Adrenal gland (tissue), 9 donors: ENCODE measurements at regions not wholly inside any gene's neighbourhood (a gene's known extent, or its start where the extent isn't known, plus 50 kb on each side); places are given as distances from the start of the nearest gene placed in this dataset.

Source experiments
- DNase-seq, 7 donors: peaks; one replicate each; pipeline ENCODE4 v3.0.0-alpha.2; 2019 to 2020
- H3K27ac ChIP-seq, 5 donors: fragments of 200-600 bp; sonication (generic) in 4 of 5; 1 replicate in 3 of 5; 2 replicates in 2 of 5; pipeline versions ENCODE4 v1.5.1 to v1.8.0; 2016 to 2020; ENCODE audit warnings: mild to moderate bottlenecking in 1 of 5
- H3K27me3 ChIP-seq: fragments of 200-600 bp; 2 replicates; pipeline ENCODE4 v1.8.0; 2021
- H3K36me3 ChIP-seq, 2 donors: fragments of 200-600 bp; replicated peaks in 1 of 2; 1 replicate in 1 of 2; 2 replicates in 1 of 2; pipeline versions ENCODE4 v1.5.1 to v1.8.0; 2018 to 2022
- H3K4me1 ChIP-seq, 2 donors: fragments of 200-600 bp; replicated peaks in 1 of 2; 1 replicate in 1 of 2; 2 replicates in 1 of 2; pipeline versions ENCODE4 v1.5.1 to v1.8.0; 2018 to 2021
- H3K4me3 ChIP-seq, 4 donors: fragments of 200-600 bp; sonication (generic) in 3 of 4; one replicate each; pipeline ENCODE4 v1.5.1; 2016 to 2018
- H3K9me3 ChIP-seq, 3 donors: fragments of 200-600 bp; sonication (generic) in 1 of 3; replicated peaks in 1 of 3; 1 replicate in 2 of 3; 2 replicates in 1 of 3; pipeline versions ENCODE4 v1.5.1 to v1.8.0; 2016 to 2021
- CTCF ChIP-seq, 6 experiments: fragments of 450-650 bp in 4 of 6; fragments of 200-600 bp in 2 of 6; sonication (generic) in 1 of 6; IDR thresholded peaks; 1 replicate in 5 of 6; 2 replicates in 1 of 6; pipeline versions ENCODE4 v1.5.1 to v1.8.0; 2016 to 2021; ENCODE audit warnings: antibody characterized with exemption in 6 of 6, mild to moderate bottlenecking in 2 of 6, moderate library complexity in 1 of 6
- POLR2A ChIP-seq, 2 donors: fragments of 450-650 bp; IDR thresholded peaks; one replicate each; pipeline ENCODE4 v1.6.1; 2017; ENCODE audit warnings: antibody characterized with exemption in 2 of 2, mild to moderate bottlenecking in 2 of 2, moderate library complexity in 1 of 2
- WGBS, 4 donors: extraction: QIAGEN DNeasy Blood & Tissue Kit in 2 of 4; methylation state at CpG; one replicate each; pipeline versions ENCODE4 v1.1.5 to v1.1.7; 2013 to 2017; 5-methylcytosine and 5-hydroxymethylcytosine counted together
- intact Hi-C, 2 donors: fragments of 100-400 bp; cut with DNase I; formaldehyde crosslinking; loops; one replicate each; pipeline versions ENCODE4 v1.14.1 to v1.15.0; 2022 to 2023
- donor health status: healthy with polysubstance abuse.
- donor health status: Bipolar disorder and iron deficiency.
- donor health status: DM: yes; HTN: yes; CAD: no.
- donor health status: DM: no; HTN: no; CAD: no.
- donor health status: DM: no; HTN: no; CAD: no.

GRCh38 chr9:86662890-86663468 is 284.3 kb downstream of the GAS1 start:
- WGBS, 4 donors, result 75 to 79% (median 76%) methylated on average over 2 of the region's 2 CpGs
- Histone ChIP-seq H3K4me1 (no peaks in the 10 kb centered on the region), H3K27ac (no peak overlapping the region), H3K9me3 (no peaks in the 10 kb centered on the region), H3K27me3 (no peaks in the 10 kb centered on the region), H3K4me3 (no peak overlapping the region), H3K36me3 (no peaks in the 10 kb centered on the region)
- TF ChIP-seq POLR2A (IDR thresholded peaks at IDR 0.05) (no peak), CTCF (IDR thresholded peaks at IDR 0.05) (no peak)
- intact Hi-C loops, result no loop called here
- DNase-seq, result no peak

GRCh38 chr9:86660146-86660943 is 287.0 kb downstream of the GAS1 start:
- Histone ChIP-seq H3K4me1 (no peaks in the 10 kb centered on the region), H3K27ac (no peak overlapping the region), H3K9me3 (no peaks in the 10 kb centered on the region), H3K36me3 (no peaks in the 10 kb centered on the region), H3K27me3 (no peaks in the 10 kb centered on the region), H3K4me3 (no peak overlapping the region)
- TF ChIP-seq POLR2A (IDR thresholded peaks at IDR 0.05) (no peak), CTCF (IDR thresholded peaks at IDR 0.05) (no peak)
- 69 to 74% (median 71%) methylated on average over 7 of the region's 7 CpGs for WGBS, 4 donors
- intact Hi-C loops, result no loop called here
- DNase-seq, result no peak

GRCh38 chr9:86659413-86660046 is 287.8 kb downstream of the GAS1 start:
- DNase-seq, result no peak
- intact Hi-C loops, result no loop called here
- no peaks in the 10 kb centered on the region for H3K9me3 ChIP-seq
- TF ChIP-seq CTCF (IDR thresholded peaks at IDR 0.05) (no peak), POLR2A (IDR thresholded peaks at IDR 0.05) (no peak)
- no peaks in the 10 kb centered on the region for H3K4me1 ChIP-seq
- WGBS, 4 donors, result 40 to 84% (median 73%) methylated on average over 3 of the region's 3 CpGs
- H3K36me3 ChIP-seq, result no peaks in the 10 kb centered on the region
- no peak overlapping the region for H3K27ac ChIP-seq
- H3K27me3 ChIP-seq, result no peaks in the 10 kb centered on the region
- no peak overlapping the region for H3K4me3 ChIP-seq

- intact Hi-C loops, result no loop called here
- H3K36me3 ChIP-seq, result no peaks in the 10 kb centered on the region
- no peaks in the 10 kb centered on the region for H3K4me1 ChIP-seq
- no peak for DNase-seq
- H3K4me3 ChIP-seq, result no peak overlapping the region
- H3K27ac ChIP-seq, result no peak overlapping the region
- no peaks in the 10 kb centered on the region for H3K9me3 ChIP-seq
- H3K27me3 ChIP-seq, result no peaks in the 10 kb centered on the region
- TF ChIP-seq CTCF (IDR thresholded peaks at IDR 0.05) (no peak), POLR2A (IDR thresholded peaks at IDR 0.05) (no peak)
Measured at GRCh38 chr9:86655147-86655546, 292.2 kb downstream of the GAS1 start.
